GM19023 (cell line): ENCODE measurements at regions not wholly inside any gene's neighbourhood (a gene's known extent, or its start where the extent isn't known, plus 50 kb on each side); places are given as distances from the start of the nearest gene placed in this dataset.

Source experiments
- ATAC-seq: cut with Tn5 transposase; IDR thresholded peaks from one replicate; pipeline ENCODE4 v1.9.1; 2021; ENCODE audit warnings: mild to moderate bottlenecking, moderate library complexity; ENCODE audit not compliant: unreplicated experiment

DNA sequence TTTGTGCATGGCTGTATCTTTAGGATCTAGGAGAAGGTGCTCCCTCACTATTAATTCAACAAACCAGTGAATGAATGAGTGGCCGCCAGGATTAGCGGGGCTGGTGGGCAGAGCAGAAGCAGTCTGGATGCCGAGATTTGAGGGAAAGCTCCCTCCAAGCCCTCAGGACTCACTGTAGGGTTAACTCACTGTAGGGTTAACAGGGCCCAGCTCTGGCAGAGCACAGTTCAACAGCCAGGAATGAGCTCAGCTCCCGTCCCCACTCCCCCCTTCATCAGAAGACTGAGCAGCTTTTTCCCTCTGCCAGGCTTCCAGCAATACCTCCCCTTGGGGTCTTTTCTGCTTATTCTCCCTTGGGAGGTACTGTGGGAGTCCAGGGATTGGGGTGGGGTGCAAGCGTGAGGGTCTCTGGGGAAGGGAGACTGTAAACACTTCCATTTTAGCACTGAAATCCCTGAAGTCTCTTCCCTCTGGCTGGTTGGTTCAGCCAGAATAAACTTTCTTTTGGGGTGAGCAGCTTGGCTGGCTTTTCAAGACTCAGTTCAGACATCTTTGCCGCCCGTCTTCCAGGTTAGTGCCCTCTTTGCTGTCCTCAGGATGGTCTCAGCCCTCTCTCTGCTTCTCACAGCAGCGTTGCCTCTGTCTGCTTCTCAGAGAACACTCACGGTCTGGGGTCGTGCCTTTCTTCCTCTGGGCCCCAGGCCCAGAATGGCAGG, 53.7 kb upstream of the WSB1 start:
- ATAC-seq = no peak

DNA sequence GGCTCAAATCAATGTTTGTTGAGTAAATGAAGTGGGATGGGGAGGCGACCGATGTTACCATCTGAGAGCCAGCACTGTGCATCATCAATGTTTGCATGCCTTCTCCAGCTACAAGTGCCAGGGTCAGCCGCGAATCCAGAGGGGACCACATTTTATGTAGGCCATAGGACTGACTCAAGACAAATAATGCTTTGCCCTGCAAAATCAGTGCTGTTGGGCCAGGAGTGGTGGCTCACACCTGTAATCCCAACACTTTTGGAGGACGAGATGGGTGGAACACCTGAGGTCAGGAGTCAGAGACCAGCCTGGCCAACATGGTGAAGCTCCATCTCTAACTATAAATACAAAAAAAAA, 53.1 kb upstream of the WSB1 start:
- no peak for ATAC-seq

DNA sequence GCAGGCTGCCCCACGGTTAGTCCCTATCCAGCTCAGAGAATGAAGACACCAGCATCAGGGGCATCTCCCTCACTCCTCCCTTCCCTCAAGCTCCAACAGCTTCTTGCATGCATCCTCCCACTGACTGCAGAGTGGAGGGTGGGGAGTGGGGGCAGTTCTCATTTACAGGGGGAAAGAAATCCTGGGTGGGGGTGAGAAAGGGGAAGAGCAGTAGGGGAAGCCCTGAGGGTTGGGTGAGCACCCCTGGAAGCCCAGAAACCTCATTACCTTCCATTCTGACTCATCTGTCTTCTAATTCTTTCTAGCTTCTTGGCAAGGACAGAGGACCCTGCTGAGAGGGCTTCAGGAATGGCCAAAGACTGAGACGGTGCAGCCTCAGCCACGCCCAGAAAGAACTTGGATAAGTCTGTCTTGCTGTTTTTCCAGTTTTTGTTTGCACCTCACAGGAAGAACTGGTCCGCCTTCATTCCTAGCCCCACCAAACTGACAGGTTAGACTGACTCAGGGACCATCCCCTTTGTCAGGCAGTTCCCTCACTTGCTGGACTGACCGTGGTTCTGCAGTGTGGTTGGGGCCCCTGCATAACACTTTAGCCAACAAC, 52.5 kb upstream of the WSB1 start:
- ATAC-seq = no peak

DNA sequence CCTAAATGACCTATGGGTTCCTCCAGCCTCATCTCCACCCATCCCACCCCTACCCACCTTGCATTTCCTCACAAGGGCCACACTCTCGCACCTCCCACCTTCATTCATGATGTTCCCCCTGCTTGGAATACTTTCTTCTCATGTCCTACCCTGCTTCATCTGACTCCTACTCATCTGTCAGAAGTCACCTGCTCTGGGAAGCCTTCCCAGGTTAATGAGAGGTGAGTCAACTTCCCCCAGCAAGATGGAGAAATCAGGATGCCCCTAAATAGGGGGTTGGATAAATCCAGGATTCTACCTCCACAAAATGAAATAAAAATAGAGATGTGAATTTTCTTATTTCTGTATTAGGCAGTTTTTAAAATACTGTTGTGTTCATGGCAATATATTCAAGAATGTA, 51.0 kb upstream of the WSB1 start:
- ATAC-seq = no peak

DNA sequence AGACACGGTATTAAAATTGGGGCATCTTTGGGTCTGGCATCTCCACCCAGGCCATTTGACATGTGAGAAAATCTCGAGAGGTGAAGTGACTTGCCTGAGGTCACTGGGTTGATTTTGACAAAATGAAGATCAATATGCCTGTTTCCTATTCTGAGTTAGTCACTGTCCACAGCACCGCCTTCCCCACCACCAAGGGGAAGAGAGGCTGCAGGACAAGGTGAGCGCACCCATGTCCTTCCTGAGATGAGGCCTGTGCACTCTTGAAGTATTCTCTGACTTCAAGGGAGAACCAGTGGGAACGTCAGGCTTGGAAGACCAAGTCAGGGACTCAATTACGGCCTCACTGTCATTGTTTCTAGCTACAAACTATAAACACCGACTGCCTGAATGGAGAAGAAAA, 49.9 kb upstream of the WSB1 start:
- no peak for ATAC-seq
